ENCODE measurements at regions not wholly inside any gene's neighbourhood (a gene's known extent, or its start where the extent isn't known, plus 50 kb on each side); places are given as distances from the start of the nearest gene placed in this dataset.

DNA sequence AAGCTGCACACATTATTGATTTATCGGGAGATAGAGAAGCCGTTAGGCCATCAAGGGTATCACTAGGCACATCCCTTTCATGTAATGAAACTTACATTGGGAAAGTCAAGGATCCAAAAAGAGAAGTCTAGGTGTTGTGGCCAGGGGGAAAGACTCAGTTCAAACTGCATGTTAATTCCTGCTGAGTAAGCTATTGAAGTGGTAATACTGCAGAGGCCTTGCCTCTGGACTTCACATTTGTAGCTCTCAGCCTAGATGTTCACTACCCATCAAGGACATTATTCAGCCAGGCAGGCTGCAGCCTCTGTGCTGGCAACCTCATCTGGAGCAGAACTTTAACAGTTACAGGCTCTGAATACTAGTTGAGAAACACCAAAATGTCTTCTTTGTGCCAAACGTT is 2094.5 kb upstream of the AGA start:
- Histone ChIP-seq H3K4me3 (replicated peaks in 1 of 2; ENCODE audit: low read depth in 1 of 2, low read length in 2 of 2) (no peak overlapping the region), H4K20me1 (ENCODE audit: insufficient read depth) (no peaks in the 10 kb centered on the region), H3K4me2 (ENCODE audit: low read length) (no peak overlapping the region), H3K9me3 (ENCODE audit: control insufficient read depth in 1 of 2, insufficient read depth in 1 of 2, low read depth in 1 of 2, low read length in 2 of 2) (no peaks in the 10 kb centered on the region), H3K9me2 (ENCODE audit: insufficient read depth) (no peaks in the 10 kb centered on the region), H2AFZ (ENCODE audit: low read depth, low read length, poor library complexity, severe bottlenecking) (no peak overlapping the region), H3K4me1 (ENCODE audit: control insufficient read depth in 1 of 2, insufficient read depth in 2 of 2, low read length in 2 of 2) (no peaks in the 10 kb centered on the region), H3K79me2 (ENCODE audit: insufficient read depth, low read length) (no peaks in the 10 kb centered on the region), H3K27me3 (ENCODE audit: insufficient read depth, low read length) (no peaks in the 10 kb centered on the region), H3K27ac (ENCODE audit: low read depth, low read length) (no peak overlapping the region), H3K9ac (ENCODE audit: low read length) (no peak overlapping the region), H3K36me3 (ENCODE audit: control insufficient read depth in 1 of 2, insufficient read depth in 2 of 2, low read length in 2 of 2) (no peaks in the 10 kb centered on the region)
- CTCF ChIA-PET: no interaction called here
- intact Hi-C loops (cut with micrococcal nuclease): no loop called here
- POLR2A ChIA-PET: no interaction called here
- RAD21 ChIA-PET (ENCODE audit: low non-redundant PET in 1 of 2, low total read pairs in 2 of 2, uncharacterized antibody in 2 of 2, unreplicated experiment in 2 of 2): no interaction called here
- DNase-seq (ENCODE audit: low read depth, low spot score) (no peak), ATAC-seq (no peak)
- no TSS peak for BruUV-seq (replicated peaks)
- TF ChIP-seq, protein P1, sequence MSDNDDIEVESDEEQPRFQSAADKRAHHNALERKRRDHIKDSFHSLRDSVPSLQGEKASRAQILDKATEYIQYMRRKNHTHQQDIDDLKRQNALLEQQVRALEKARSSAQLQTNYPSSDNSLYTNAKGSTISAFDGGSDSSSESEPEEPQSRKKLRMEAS (IDR thresholded peaks at IDR 0.05): no peak
- TF ChIP-seq EZH2 (IDR thresholded peaks at IDR 0.05) (no peak), YY1 (IDR thresholded peaks at IDR 0.05; ENCODE audit: extremely low read depth, insufficient replicate concordance, low read depth, low read length) (no peak), ZNF274 (IDR thresholded peaks at IDR 0.05; ENCODE audit: low read depth, low read length) (no peak), EZH2phosphoT487 (IDR thresholded peaks at IDR 0.05; ENCODE audit: borderline replicate concordance) (no peak), POLR2AphosphoS5 (IDR thresholded peaks at IDR 0.05; ENCODE audit: low read depth, low read length) (no peak), CBX3 (IDR thresholded peaks at IDR 0.05; ENCODE audit: low read depth) (no peak), FOSL1 (IDR thresholded peaks at IDR 0.05; ENCODE audit: low read depth) (no peak), SIN3A (IDR thresholded peaks at IDR 0.05; ENCODE audit: low read depth) (no peak)
- TF ChIP-seq, protein P2, sequence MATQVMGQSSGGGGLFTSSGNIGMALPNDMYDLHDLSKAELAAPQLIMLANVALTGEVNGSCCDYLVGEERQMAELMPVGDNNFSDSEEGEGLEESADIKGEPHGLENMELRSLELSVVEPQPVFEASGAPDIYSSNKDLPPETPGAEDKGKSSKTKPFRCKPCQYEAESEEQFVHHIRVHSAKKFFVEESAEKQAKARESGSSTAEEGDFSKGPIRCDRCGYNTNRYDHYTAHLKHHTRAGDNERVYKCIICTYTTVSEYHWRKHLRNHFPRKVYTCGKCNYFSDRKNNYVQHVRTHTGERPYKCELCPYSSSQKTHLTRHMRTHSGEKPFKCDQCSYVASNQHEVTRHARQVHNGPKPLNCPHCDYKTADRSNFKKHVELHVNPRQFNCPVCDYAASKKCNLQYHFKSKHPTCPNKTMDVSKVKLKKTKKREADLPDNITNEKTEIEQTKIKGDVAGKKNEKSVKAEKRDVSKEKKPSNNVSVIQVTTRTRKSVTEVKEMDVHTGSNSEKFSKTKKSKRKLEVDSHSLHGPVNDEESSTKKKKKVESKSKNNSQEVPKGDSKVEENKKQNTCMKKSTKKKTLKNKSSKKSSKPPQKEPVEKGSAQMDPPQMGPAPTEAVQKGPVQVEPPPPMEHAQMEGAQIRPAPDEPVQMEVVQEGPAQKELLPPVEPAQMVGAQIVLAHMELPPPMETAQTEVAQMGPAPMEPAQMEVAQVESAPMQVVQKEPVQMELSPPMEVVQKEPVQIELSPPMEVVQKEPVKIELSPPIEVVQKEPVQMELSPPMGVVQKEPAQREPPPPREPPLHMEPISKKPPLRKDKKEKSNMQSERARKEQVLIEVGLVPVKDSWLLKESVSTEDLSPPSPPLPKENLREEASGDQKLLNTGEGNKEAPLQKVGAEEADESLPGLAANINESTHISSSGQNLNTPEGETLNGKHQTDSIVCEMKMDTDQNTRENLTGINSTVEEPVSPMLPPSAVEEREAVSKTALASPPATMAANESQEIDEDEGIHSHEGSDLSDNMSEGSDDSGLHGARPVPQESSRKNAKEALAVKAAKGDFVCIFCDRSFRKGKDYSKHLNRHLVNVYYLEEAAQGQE (IDR thresholded peaks at IDR 0.05; ENCODE audit: low read depth): no peak
- TF ChIP-seq, protein P3, sequence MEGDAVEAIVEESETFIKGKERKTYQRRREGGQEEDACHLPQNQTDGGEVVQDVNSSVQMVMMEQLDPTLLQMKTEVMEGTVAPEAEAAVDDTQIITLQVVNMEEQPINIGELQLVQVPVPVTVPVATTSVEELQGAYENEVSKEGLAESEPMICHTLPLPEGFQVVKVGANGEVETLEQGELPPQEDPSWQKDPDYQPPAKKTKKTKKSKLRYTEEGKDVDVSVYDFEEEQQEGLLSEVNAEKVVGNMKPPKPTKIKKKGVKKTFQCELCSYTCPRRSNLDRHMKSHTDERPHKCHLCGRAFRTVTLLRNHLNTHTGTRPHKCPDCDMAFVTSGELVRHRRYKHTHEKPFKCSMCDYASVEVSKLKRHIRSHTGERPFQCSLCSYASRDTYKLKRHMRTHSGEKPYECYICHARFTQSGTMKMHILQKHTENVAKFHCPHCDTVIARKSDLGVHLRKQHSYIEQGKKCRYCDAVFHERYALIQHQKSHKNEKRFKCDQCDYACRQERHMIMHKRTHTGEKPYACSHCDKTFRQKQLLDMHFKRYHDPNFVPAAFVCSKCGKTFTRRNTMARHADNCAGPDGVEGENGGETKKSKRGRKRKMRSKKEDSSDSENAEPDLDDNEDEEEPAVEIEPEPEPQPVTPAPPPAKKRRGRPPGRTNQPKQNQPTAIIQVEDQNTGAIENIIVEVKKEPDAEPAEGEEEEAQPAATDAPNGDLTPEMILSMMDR (IDR thresholded peaks at IDR 0.05 in 2 of 3, conservative IDR thresholded peaks at IDR 0.05 in 1 of 3; ENCODE audit: borderline replicate concordance in 1 of 3, insufficient read depth in 1 of 3, low read depth in 2 of 3, low read length in 2 of 3): no peak

Measured in HCT116 (cell line).